ENCODE measurements at regions not wholly inside any gene's neighbourhood (a gene's known extent, or its start where the extent isn't known, plus 50 kb on each side); places are given as distances from the start of the nearest gene placed in this dataset.
A peak's percentile ranks its signal among the peaks of the same experiment; 100 is the strongest.
"Not testable (repeated sequence)": the region's sequence is repeated elsewhere in the genome, so short reads cannot be mapped to it uniquely, and the experiment has no call there.

DNA sequence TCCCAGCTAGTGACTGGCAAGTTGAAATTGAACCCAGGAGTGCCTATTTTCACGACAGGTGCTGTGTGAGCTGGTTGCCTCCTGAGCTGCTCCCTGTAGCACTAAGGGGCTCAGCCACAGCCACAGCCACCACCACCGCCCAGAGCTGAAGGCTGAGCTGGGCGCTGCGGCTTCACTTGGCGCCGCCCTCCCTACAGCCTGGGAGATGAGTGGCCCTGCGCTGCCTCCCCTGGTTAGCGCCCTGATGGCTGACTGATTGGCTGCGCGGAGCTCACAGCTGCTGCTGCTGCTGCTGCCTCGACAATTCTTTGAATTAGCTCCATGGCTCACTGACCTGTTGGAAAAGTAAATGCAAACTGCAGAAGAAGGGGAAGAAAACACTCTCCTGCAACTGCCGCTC is 91.8 kb upstream of the TMEM132E start:
- Mint-ChIP-seq H3K27me3 (peaks cover 62% of the 10 kb centered on the region), H3K4me1 (peaks cover 8% of the 10 kb centered on the region), H3K4me3 (no peak overlapping the region), H3K27ac (no peak overlapping the region), H3K36me3 (no peaks in the 10 kb centered on the region), H3K9me3 (ENCODE audit: low read depth) (no peaks in the 10 kb centered on the region)
- CTCF ChIA-PET, result no interaction called here
- ATAC-seq (no peak), DNase-seq (no peak)

DNA sequence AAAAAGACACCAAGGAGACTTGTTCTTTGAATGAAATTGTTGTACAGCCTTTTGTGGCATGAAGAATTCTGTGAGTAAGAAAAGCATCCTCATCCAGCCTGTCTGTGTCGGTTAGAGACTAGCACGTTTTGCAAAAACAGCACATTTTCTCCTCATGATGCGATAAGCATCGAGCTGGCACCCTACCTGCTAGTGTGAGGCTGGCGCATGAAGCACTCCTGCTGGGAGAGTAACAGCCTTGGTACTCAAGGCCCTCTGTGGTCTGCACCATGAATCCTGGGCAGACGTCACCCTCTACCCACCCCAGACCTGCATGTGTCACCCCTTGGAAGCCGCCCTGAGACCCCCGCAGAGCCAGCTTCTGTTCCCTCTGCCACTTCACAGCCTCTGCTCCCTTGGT is 92.6 kb upstream of the TMEM132E start:
- ATAC-seq (no peak), DNase-seq (no peak)
- H3K36me3 Mint-ChIP-seq, result no peaks in the 10 kb centered on the region
- H3K4me1 Mint-ChIP-seq, result peaks cover 8% of the 10 kb centered on the region
- CTCF ChIA-PET, result interaction anchor here (0.7 kb wide), 1 partner anchor 272 kb away, joined by 3 read pairs; no protein-coding TSS in a partner anchor
- H3K9me3 Mint-ChIP-seq (ENCODE audit: low read depth), result no peaks in the 10 kb centered on the region
- peaks cover 59% of the 10 kb centered on the region for H3K27me3 Mint-ChIP-seq
- H3K27ac Mint-ChIP-seq, result no peak overlapping the region
- H3K4me3 Mint-ChIP-seq, result no peak overlapping the region

GRCh38 chr17:34485999-34486398 is 93.4 kb upstream of the TMEM132E start:
- ATAC-seq, result peak; percentile 61
- H3K27me3 Mint-ChIP-seq, result peaks cover 65% of the 10 kb centered on the region
- CTCF ChIA-PET, result no interaction called here

DNA sequence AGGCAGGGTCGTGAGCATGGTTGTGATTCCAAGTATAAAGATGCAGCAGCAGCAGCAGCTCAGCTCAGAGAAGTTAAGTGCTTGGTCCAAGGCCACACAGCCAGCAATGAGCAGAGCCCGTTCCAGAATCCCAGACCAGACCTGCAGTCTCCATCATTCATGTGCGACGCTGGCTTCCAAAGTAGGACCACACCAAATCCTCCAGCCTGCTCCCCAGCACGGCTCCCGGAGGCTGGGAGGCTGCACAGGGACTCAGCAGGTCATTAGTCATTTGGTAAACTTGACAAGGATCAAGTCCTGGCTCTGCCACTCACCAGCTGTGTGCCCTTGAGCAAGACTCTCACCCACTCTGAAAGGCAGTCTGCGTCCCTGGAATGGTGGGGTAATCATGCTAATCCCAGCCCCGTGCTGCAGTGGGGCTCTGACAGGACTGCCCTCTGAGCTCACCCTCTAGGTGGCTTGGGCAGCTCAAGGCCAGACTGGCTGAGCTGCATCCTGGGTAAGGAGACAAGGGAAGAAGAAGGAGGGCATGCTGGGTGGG is 95.1 kb upstream of the TMEM132E start:
- DNase-seq, result no peak
- Mint-ChIP-seq H3K4me3 (no peak overlapping the region), H3K36me3 (no peaks in the 10 kb centered on the region), H3K4me1 (peaks cover 8% of the 10 kb centered on the region), H3K27me3 (peaks cover 55% of the 10 kb centered on the region), H3K9me3 (ENCODE audit: low read depth) (no peaks in the 10 kb centered on the region), H3K27ac (no peak overlapping the region)
- ATAC-seq, result no peak
- CTCF ChIA-PET, result interaction anchor here (1.2 kb wide), 1 partner anchor 35 kb away, joined by 3 read pairs; no protein-coding TSS in a partner anchor

More at GRCh38 chr17:34485999-34486398, 93.4 kb upstream of the TMEM132E start:
- H3K4me3 Mint-ChIP-seq, result no peak overlapping the region
- H3K9me3 Mint-ChIP-seq (ENCODE audit: low read depth), result no peaks in the 10 kb centered on the region
- no peak for DNase-seq
- H3K4me1 Mint-ChIP-seq, result peaks cover 8% of the 10 kb centered on the region
- H3K36me3 Mint-ChIP-seq, result no peaks in the 10 kb centered on the region
- no peak overlapping the region for H3K27ac Mint-ChIP-seq

- no peaks in the 10 kb centered on the region for H3K9me3 Mint-ChIP-seq (ENCODE audit: low read depth)
- H3K27me3 Mint-ChIP-seq, result peaks cover 53% of the 10 kb centered on the region
- ATAC-seq (no peak), DNase-seq (no peak)
- peaks cover 8% of the 10 kb centered on the region for H3K4me1 Mint-ChIP-seq
- CTCF ChIA-PET, result no interaction called here
- no peak overlapping the region for H3K27ac Mint-ChIP-seq
- no peak overlapping the region for H3K4me3 Mint-ChIP-seq
- H3K36me3 Mint-ChIP-seq, result no peaks in the 10 kb centered on the region
Observed at GRCh38 chr17:34482730-34483129, 96.7 kb upstream of the TMEM132E start.

- peaks cover 8% of the 10 kb centered on the region for H3K4me1 Mint-ChIP-seq
- no peak for ATAC-seq
Observed at GRCh38 chr17:34481779-34482178, 97.6 kb upstream of the TMEM132E start.

GRCh38 chr17:34479371-34479770 is 100.0 kb upstream of the TMEM132E start:
- no peak for DNase-seq
- CTCF ChIA-PET, result no interaction called here
- no peak overlapping the region for H3K4me3 Mint-ChIP-seq

More at GRCh38 chr17:34481779-34482178, 97.6 kb upstream of the TMEM132E start:
- Mint-ChIP-seq H3K4me3 (no peak overlapping the region), H3K9me3 (ENCODE audit: low read depth) (no peaks in the 10 kb centered on the region), H3K27ac (no peak overlapping the region), H3K27me3 (peaks cover 47% of the 10 kb centered on the region), H3K36me3 (no peaks in the 10 kb centered on the region)
- DNase-seq, result no peak
- CTCF ChIA-PET, result no interaction called here

GRCh38 chr17:34478244-34478643 is 101.1 kb upstream of the TMEM132E start:
- ATAC-seq, result no peak
- CTCF ChIA-PET, result no interaction called here
- Mint-ChIP-seq H3K27ac (no peak overlapping the region), H3K9me3 (ENCODE audit: low read depth) (no peaks in the 10 kb centered on the region), H3K4me3 (no peak overlapping the region), H3K27me3 (peaks cover 44% of the 10 kb centered on the region), H3K4me1 (no peaks in the 10 kb centered on the region), H3K36me3 (no peaks in the 10 kb centered on the region)
- no peak for DNase-seq

More at GRCh38 chr17:34479371-34479770, 100.0 kb upstream of the TMEM132E start:
- H3K9me3 Mint-ChIP-seq (ENCODE audit: low read depth), result no peaks in the 10 kb centered on the region
- ATAC-seq, result no peak
- peaks cover 54% of the 10 kb centered on the region for H3K27me3 Mint-ChIP-seq
- no peak overlapping the region for H3K27ac Mint-ChIP-seq
- no peaks in the 10 kb centered on the region for H3K4me1 Mint-ChIP-seq
- no peaks in the 10 kb centered on the region for H3K36me3 Mint-ChIP-seq

GRCh38 chr17:34475296-34475695 is 104.1 kb upstream of the TMEM132E start:
- CTCF ChIA-PET, result no interaction called here

GRCh38 chr17:34474706-34475105 is 104.7 kb upstream of the TMEM132E start:
- DNase-seq (no peak), ATAC-seq (no peak)
- no peaks in the 10 kb centered on the region for H3K36me3 Mint-ChIP-seq
- H3K27ac Mint-ChIP-seq, result no peak overlapping the region
- no peaks in the 10 kb centered on the region for H3K9me3 Mint-ChIP-seq (ENCODE audit: low read depth)
- no peaks in the 10 kb centered on the region for H3K4me1 Mint-ChIP-seq
- CTCF ChIA-PET, result no interaction called here
- no peak overlapping the region for H3K4me3 Mint-ChIP-seq
- H3K27me3 Mint-ChIP-seq, result peaks cover 50% of the 10 kb centered on the region

More at GRCh38 chr17:34475296-34475695, 104.1 kb upstream of the TMEM132E start:
- Mint-ChIP-seq H3K4me3 (no peak overlapping the region), H3K36me3 (no peaks in the 10 kb centered on the region), H3K9me3 (ENCODE audit: low read depth) (no peaks in the 10 kb centered on the region), H3K27ac (no peak overlapping the region), H3K4me1 (no peaks in the 10 kb centered on the region), H3K27me3 (peaks cover 46% of the 10 kb centered on the region)
- ATAC-seq (no peak), DNase-seq (no peak)

GRCh38 chr17:34472363-34472762 is 107.0 kb upstream of the TMEM132E start:
- H3K4me1 Mint-ChIP-seq, result no peaks in the 10 kb centered on the region
- no peak overlapping the region for H3K4me3 Mint-ChIP-seq
- CTCF ChIA-PET, result no interaction called here
- ATAC-seq, result no peak
- H3K27ac Mint-ChIP-seq, result no peak overlapping the region
- H3K27me3 Mint-ChIP-seq, result peaks cover 40% of the 10 kb centered on the region
- H3K9me3 Mint-ChIP-seq (ENCODE audit: low read depth), result no peaks in the 10 kb centered on the region
- DNase-seq, result no peak
- H3K36me3 Mint-ChIP-seq, result no peaks in the 10 kb centered on the region

DNA sequence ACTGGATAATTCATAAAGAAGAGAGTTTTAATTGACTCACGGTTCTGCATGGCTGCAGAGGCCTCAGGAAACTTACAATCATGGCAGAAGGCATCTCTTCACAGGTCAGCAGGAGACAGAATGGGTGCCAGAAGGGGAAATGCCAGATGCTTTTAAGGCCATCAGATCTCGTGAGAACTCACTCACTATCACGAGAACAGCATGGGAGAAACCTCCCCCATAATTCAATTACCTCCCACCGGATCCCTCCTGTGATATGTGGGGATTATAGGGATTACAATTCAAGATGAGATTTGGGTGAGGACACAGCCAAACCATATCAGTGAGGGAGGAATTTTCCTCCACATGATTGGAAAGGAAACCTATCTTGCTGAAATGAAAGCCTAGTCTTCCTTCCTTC is 108.1 kb upstream of the TMEM132E start:
- H3K27ac Mint-ChIP-seq, result not testable (repeated sequence)

DNA sequence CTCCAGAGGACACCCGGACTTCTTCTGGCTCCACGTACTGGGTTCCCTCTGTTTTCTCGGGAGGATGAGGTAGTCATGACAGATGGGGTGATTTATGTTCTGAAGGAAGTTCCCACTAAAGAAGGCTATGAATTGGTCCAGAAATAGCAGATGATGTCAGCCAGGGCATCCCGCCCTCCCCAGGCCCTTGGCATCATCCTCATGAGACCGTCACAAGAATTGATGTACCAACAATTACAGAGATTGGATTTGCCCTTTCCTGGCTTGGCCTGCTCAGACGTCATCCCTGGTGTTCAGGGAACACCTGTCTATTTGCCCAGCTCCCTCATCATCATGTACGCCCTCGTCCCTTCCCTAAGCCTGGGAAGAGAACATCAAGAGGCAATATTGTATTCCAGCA is 102.8 kb upstream of the CCL1 start:
- no peak for DNase-seq
- Mint-ChIP-seq H3K27ac (no peak overlapping the region), H3K4me1 (no peaks in the 10 kb centered on the region), H3K36me3 (no peaks in the 10 kb centered on the region), H3K4me3 (no peak overlapping the region), H3K27me3 (peaks cover 30% of the 10 kb centered on the region), H3K9me3 (ENCODE audit: low read depth) (no peaks in the 10 kb centered on the region)
- ATAC-seq, result no peak
- CTCF ChIA-PET, result no interaction called here

More for the DNA sequence above, 108.1 kb upstream of the TMEM132E start:
- DNase-seq; H3K4me3 Mint-ChIP-seq; H3K9me3 Mint-ChIP-seq (ENCODE audit: low read depth); CTCF ChIA-PET; H3K36me3 Mint-ChIP-seq; ATAC-seq; H3K4me1 Mint-ChIP-seq: not testable (repeated sequence)
- H3K27me3 Mint-ChIP-seq, result peaks cover 33% of the 10 kb centered on the region

DNA sequence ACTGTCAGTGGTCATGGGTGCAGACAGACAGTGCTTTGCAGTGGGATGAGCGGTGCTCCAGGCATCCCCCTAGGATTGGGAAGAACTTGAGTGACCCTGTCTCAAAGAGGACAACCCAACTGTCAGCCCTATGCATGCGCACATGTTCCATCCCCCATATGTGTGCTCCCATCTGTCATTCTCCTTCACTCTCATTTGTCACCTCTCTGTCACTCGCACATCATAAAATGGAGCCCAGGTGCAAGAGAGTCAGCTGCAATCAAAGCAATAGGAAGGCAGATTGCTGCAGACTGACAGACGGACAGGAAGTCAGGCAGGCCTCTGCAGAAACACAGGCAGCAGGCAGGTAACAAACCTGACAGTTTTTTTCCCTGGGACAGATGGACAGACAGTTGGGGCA is 101.8 kb upstream of the CCL1 start:
- CTCF ChIA-PET, result no interaction called here
- DNase-seq, result no peak
- Mint-ChIP-seq H3K27ac (no peak overlapping the region), H3K36me3 (no peaks in the 10 kb centered on the region), H3K4me1 (no peaks in the 10 kb centered on the region), H3K9me3 (ENCODE audit: low read depth) (no peaks in the 10 kb centered on the region), H3K27me3 (peaks cover 27% of the 10 kb centered on the region), H3K4me3 (no peak overlapping the region)
- no peak for ATAC-seq

DNA sequence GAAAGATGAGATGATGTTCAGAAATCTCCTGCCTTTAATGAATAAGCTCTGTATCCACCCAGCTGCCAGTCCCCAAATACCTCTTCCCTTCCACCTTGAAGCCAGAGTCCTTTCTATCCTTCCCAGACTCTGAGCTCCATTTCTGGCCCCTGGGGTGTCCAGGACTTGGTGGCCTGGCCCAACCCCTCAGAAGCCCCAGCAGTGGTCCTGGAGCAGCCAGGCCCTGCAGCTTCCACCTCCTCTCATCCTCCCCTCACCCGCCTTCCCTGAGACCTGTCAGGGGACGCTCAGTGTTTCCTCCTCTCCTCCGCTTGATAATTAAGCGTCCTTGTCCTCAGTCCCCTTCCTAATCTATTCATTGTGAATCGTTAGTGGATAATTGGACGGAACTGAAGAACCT is 95.2 kb upstream of the CCL1 start:
- H3K27me3 Mint-ChIP-seq, result peaks cover 53% of the 10 kb centered on the region
- no peaks in the 10 kb centered on the region for H3K36me3 Mint-ChIP-seq
- ATAC-seq (no peak), DNase-seq (no peak)
- H3K4me1 Mint-ChIP-seq, result no peaks in the 10 kb centered on the region
- H3K4me3 Mint-ChIP-seq, result no peak overlapping the region
- CTCF ChIA-PET, result interaction anchor here (1.7 kb wide), 1 partner anchor 38 kb away, joined by 5 read pairs; no protein-coding TSS in a partner anchor
- no peaks in the 10 kb centered on the region for H3K9me3 Mint-ChIP-seq (ENCODE audit: low read depth)
- no peak overlapping the region for H3K27ac Mint-ChIP-seq

Measured in activated CD8-positive, alpha-beta memory T cell treated with anti-CD3 and anti-CD28 coated beads, Interleukin-2, amount 10 ng/mL, durations not matched to agents 7 days and 5 days (primary cell).